GM18951 (cell line): ENCODE measurements at regions not wholly inside any gene's neighbourhood (a gene's known extent, or its start where the extent isn't known, plus 50 kb on each side); places are given as distances from the start of the nearest gene placed in this dataset.

ENCODE experiments used
- POLR2A ChIP-seq: IDR thresholded peaks from 4 replicates; pipeline ENCODE4 v1.6.1; 2011; ENCODE audit warnings: mild to moderate bottlenecking; ENCODE audit not compliant: insufficient read length, insufficient read depth; ENCODE audit errors: extremely low read depth
- in situ Hi-C: fragments of 300-500 bp; cut with MboI; formaldehyde crosslinking; loops from one replicate; pipeline ENCODE4 v1.12.0; 2022; ENCODE audit warnings: low sequenced_read_pairs, mixed read lengths, inconsistent platforms; ENCODE audit not compliant: unreplicated experiment

DNA sequence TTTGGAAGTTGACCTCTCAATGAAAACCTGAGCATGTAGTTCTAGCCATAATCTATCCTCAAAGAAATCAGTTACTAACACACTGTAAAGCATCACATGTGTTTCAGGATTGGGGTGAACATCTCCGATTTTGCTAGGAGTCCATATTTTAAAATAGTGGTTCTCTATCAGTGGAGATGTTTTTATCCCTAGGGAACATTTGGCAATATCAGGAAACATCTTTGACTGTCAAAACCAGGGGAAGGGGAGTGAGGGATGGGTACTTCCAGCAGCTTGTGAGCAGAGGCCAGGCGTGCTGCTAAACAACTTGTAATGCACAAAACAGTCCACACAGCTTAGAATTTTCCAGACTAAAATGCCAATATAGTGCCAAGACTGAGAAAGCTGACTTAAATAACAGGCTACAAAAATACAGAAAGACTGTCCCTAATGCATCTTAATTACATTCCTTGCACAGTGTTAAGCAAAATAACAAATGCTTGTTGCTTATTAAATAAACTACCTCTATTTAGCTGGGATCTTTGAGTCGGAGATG lies 120.9 kb downstream of the CRPPA start:
- in situ Hi-C loops: no loop called here
- TF ChIP-seq POLR2A: no peak

- in situ Hi-C loops: no loop called here
- no peak for TF ChIP-seq POLR2A
Measured at GRCh38 chr7:16299853-16300252, 121.5 kb downstream of the CRPPA start.

GRCh38 chr7:16298221-16298620 lies 123.1 kb downstream of the CRPPA start:
- in situ Hi-C loops: no loop called here
- no peak for TF ChIP-seq POLR2A

DNA sequence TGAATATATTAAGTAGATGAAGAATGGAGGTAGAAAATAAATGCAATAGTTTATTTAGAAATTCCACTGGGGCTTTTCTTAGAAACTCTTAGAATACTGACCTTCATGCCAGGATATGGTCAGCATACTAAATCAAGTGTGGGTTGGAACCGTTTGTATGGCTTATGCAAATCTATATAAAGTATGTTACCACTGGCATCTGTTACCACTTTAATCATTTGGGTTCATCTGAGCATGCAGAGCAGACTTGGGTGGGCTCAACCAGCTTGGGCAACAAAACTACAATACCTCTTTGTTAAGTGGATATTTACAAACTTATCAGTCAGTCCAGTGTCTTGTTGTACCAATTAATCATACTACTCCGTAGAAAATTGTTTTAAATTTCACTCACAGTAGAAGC lies 125.8 kb downstream of the CRPPA start:
- no peak for TF ChIP-seq POLR2A
- in situ Hi-C loops: no loop called here

DNA sequence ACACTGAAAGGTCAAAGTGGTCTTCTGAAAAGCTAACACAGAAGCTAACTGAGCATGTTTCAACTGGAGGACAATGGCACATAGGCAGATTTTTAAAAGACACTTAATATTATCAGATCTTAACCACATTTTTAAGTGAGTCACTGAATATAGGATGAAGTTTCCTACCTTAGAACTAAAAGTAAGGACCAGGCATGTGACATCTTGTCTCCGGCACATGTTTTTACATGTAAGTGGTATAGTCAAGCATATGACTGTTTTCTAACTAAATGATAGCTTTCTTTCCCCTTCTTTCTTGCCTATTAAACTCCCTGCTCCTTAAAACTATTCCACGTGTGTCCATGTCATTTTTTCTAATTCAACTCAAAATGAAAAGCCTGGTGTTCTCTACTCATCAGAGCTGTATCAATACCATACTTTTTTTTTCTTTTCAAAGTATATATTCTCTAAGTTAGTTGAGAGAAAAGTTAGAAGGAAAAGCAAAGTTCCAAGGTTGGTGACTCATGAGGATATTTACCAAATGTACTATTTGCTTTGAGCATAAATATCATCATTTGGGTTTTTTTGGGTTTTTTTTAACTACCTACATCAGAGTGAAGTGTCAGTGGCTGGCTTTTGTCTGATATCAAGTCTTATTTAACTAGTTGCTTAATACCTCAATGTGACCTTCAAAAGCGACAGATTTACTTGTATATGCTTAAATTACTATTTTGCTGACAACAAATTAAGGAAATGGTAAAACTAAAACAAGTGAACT lies 127.5 kb downstream of the CRPPA start:
- in situ Hi-C loops: no loop called here

DNA sequence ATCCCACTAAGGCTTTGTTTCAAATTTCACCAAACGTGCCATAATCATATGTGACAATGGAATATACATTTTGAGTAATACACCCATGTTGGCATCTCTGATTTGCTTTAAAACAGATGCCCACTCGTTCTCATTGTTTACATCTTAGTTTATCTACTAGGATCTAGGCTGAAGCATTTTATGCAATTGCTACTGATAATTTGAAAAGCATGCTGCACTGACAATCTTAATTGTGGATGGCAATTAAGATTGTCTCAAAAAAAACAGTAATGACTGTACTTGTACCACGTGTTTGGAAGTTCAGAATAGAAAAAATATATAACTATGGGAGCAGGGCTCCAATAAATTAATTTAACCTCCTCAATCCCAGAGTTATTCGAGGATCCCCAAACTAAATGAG lies 136.8 kb downstream of the CRPPA start:
- in situ Hi-C loops: no loop called here
- no peak for TF ChIP-seq POLR2A

More for the DNA sequence above, 127.5 kb downstream of the CRPPA start:
- TF ChIP-seq POLR2A: no peak

GRCh38 chr7:16278167-16278787 lies 143.1 kb downstream of the CRPPA start:
- in situ Hi-C loops: no loop called here
- no peak for TF ChIP-seq POLR2A

- no peak for TF ChIP-seq POLR2A
- in situ Hi-C loops: no loop called here
Measured at GRCh38 chr7:16271990-16272665, 149.2 kb downstream of the CRPPA start.

DNA sequence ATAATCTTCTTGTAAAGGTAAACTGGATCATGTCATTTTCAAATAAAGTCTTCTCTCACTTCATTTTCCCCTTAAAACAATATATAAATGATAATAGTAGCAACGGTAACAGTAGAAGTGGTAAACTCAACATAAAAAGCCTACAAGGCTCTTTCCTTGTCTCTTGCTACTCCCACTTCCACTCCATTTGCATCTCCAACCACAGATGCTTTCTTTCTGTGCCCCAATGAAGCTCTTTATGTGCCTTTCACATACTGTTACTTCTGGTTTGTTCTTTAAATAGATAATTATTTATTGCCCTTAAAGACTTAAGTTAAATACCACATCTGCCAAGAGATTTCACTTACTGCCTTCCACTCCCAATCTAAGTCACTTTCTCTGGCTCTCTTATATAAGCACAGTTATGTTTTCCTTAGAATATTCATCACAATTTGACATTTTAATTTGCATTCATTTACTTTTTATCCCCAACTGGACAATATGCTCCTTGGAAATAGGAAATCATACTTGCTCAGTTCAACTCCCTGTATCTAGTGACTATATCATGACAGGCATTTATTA lies 149.9 kb downstream of the CRPPA start:
- in situ Hi-C loops: no loop called here
- no peak for TF ChIP-seq POLR2A

- TF ChIP-seq POLR2A: no peak
- in situ Hi-C loops: no loop called here
Measured at GRCh38 chr7:16270844-16271243, 150.5 kb downstream of the CRPPA start.

GRCh38 chr7:16268821-16269768 lies 152.2 kb downstream of the CRPPA start:
- in situ Hi-C loops: no loop called here
- TF ChIP-seq POLR2A: no peak
